Spleen (tissue), 11 donors: ENCODE measurements at regions not wholly inside any gene's neighbourhood (a gene's known extent, or its start where the extent isn't known, plus 50 kb on each side); places are given as distances from the start of the nearest gene placed in this dataset.

Source experiments
- DNase-seq: peaks from one replicate; pipeline ENCODE4 v3.0.0-alpha.2; 2020
- H3K27ac ChIP-seq, 8 donors: fragments of 200-600 bp; sonication (generic) in 7 of 8; 1 replicate in 4 of 8; 2 replicates in 4 of 8; pipeline versions ENCODE4 v1.5.0 to v1.8.0; 2016 to 2021; ENCODE audit warnings: inconsistent platforms in 4 of 8, mild to moderate bottlenecking in 4 of 8, moderate library complexity in 1 of 8
- H3K27me3 ChIP-seq, 7 donors: fragments of 200-600 bp; sonication (generic) in 6 of 7; replicated peaks in 1 of 7; 1 replicate in 4 of 7; 2 replicates in 3 of 7; pipeline versions ENCODE4 v1.5.0 to v1.8.0; 2016 to 2021; ENCODE audit warnings: inconsistent platforms in 3 of 7, mild to moderate bottlenecking in 1 of 7
- H3K36me3 ChIP-seq, 6 donors: fragments of 200-600 bp; sonication (generic) in 5 of 6; 1 replicate in 4 of 6; 2 replicates in 2 of 6; pipeline versions ENCODE4 v1.5.0 to v1.8.0; 2016 to 2021; ENCODE audit warnings: inconsistent platforms in 2 of 6
- H3K4me1 ChIP-seq, 6 donors: fragments of 200-600 bp; sonication (generic) in 5 of 6; 1 replicate in 3 of 6; 2 replicates in 3 of 6; pipeline versions ENCODE4 v1.5.0 to v1.8.0; 2016 to 2021; ENCODE audit warnings: inconsistent platforms in 3 of 6
- H3K4me3 ChIP-seq, 8 donors: fragments of 200-600 bp; sonication (generic) in 7 of 8; 1 replicate in 4 of 8; 2 replicates in 4 of 8; pipeline versions ENCODE4 v1.5.0 to v1.8.0; 2016 to 2021; ENCODE audit warnings: inconsistent platforms in 4 of 8, mild to moderate bottlenecking in 4 of 8, moderate library complexity in 2 of 8
- H3K9me3 ChIP-seq, 8 donors: fragments of 200-600 bp; sonication (generic) in 7 of 8; 1 replicate in 4 of 8; 2 replicates in 4 of 8; pipeline versions ENCODE4 v1.5.0 to v1.8.0; 2016 to 2021; ENCODE audit warnings: inconsistent platforms in 4 of 8
- POLR2A ChIP-seq, 3 donors: fragments of 450-650 bp; IDR thresholded peaks; one replicate each; pipeline ENCODE4 v1.5.1; 2017; ENCODE audit warnings: antibody characterized with exemption in 3 of 3, mild to moderate bottlenecking in 1 of 3
- POLR2AphosphoS5 ChIP-seq, 3 donors: sonication (generic); formaldehyde crosslinking; IDR thresholded peaks; one replicate each; pipeline ENCODE4 v1.5.1; 2017; ENCODE audit warnings: antibody characterized with exemption in 3 of 3
- WGBS, 5 donors: extraction: QIAGEN DNeasy Blood & Tissue Kit in 3 of 5; methylation state at CpG; one replicate each; pipeline versions ENCODE4 v1.1.5 to v1.1.7; 2013 to 2018; 5-methylcytosine and 5-hydroxymethylcytosine counted together
- intact Hi-C: fragments of 100-400 bp; cut with DNase I; formaldehyde crosslinking; loops from one replicate; pipeline ENCODE4 v1.15.0; 2023; ENCODE audit warnings: low total_unique reads
- TF ChIP-seq, protein P1 (sequence below), 11 experiments: fragments of 200-600 bp in 7 of 11; fragments of 450-650 bp in 4 of 11; sonication (generic) in 4 of 11; IDR thresholded peaks in 8 of 11; conservative IDR thresholded peaks in 3 of 11; 1 replicate in 7 of 11; 2 replicates in 4 of 11; pipeline versions ENCODE4 v1.4.0 to v1.8.0; 2016 to 2021; ENCODE audit warnings: antibody characterized with exemption in 11 of 11, inconsistent platforms in 4 of 11, mild to moderate bottlenecking in 1 of 11
- donor health status: healthy with polysubstance abuse.
- donor health status: DM: no; HTN: no; CAD: no; lungs with moderate emphysema.
- donor health status: DM: no; HTN: no; CAD: no.
- donor health status: Bipolar disorder and iron deficiency.
- donor health status: healthy.
- donor health status: DM: no; HTN: no; CAD: no.
- donor health status: DM: yes; HTN: yes; CAD: no.

DNA sequence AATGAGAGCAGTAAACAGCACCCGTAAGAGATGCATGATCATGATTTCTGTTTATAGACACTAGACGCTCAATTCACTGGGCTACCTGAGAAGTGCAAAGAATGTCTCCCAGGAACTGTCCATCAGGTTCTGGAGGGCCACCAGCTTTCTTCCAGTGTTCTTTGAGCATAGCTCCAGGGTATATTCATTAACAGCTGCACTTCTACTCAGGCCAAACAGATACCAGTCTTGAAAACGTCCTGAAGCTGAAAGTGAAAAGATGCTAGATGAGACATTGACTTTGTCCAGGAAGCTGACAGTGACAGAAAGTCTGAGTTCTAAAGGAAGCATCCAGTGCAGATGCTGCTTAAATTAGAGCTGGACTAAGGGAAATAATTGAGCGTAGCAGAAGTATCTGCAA lies 488.7 kb upstream of the TYRP1 start:
- Histone ChIP-seq H3K27ac (no peak overlapping the region), H3K4me3 (no peak overlapping the region), H3K9me3 (peaks cover 0 to 14% (median 0%) of the 10 kb centered on the region in 8 donors), H3K27me3 (no peaks in the 10 kb centered on the region), H3K4me1 (no peaks in the 10 kb centered on the region), H3K36me3 (no peaks in the 10 kb centered on the region)
- intact Hi-C loops = no loop called here
- DNase-seq = no peak
- no peak for TF ChIP-seq POLR2AphosphoS5 (IDR thresholded peaks at IDR 0.05)
- TF ChIP-seq, protein P1, sequence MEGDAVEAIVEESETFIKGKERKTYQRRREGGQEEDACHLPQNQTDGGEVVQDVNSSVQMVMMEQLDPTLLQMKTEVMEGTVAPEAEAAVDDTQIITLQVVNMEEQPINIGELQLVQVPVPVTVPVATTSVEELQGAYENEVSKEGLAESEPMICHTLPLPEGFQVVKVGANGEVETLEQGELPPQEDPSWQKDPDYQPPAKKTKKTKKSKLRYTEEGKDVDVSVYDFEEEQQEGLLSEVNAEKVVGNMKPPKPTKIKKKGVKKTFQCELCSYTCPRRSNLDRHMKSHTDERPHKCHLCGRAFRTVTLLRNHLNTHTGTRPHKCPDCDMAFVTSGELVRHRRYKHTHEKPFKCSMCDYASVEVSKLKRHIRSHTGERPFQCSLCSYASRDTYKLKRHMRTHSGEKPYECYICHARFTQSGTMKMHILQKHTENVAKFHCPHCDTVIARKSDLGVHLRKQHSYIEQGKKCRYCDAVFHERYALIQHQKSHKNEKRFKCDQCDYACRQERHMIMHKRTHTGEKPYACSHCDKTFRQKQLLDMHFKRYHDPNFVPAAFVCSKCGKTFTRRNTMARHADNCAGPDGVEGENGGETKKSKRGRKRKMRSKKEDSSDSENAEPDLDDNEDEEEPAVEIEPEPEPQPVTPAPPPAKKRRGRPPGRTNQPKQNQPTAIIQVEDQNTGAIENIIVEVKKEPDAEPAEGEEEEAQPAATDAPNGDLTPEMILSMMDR (IDR thresholded peaks at IDR 0.05 in 8 of 11, conservative IDR thresholded peaks at IDR 0.05 in 3 of 11) = no peak
- TF ChIP-seq POLR2A (IDR thresholded peaks at IDR 0.05) = no peak
- 66 to 72% (median 72%) methylated on average over 4 of the region's 4 CpGs for WGBS, 5 donors

DNA sequence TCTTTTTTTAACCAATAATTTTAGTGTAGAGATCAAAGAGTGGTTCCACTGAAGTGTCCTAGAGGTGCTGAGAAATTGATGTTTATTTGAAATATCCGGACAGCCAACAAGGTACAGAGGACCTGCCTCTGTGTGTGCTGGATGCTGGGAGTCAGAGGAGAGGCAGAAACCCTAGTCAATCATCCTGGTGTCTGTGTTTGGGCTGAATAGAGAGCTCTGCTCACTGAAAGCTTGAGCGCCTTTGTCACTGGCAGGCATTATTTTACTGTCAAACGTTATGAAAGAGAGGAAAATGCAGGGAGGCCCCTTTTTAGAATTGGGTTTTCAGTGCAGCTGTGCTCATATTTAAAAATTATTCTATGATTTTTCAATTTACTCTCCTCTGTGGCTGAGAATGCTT lies 480.3 kb upstream of the TYRP1 start:
- no peak for DNase-seq
- H3K4me3 ChIP-seq = no peak overlapping the region
- no peak for TF ChIP-seq POLR2AphosphoS5 (IDR thresholded peaks at IDR 0.05)
- TF ChIP-seq, protein P1 (IDR thresholded peaks at IDR 0.05 in 8 of 11, conservative IDR thresholded peaks at IDR 0.05 in 3 of 11) = no peak
- no peak for TF ChIP-seq POLR2A (IDR thresholded peaks at IDR 0.05)
- WGBS, 5 donors = 39 to 61% (median 50%) methylated on average over 3 of the region's 3 CpGs
- intact Hi-C loops = no loop called here
- H3K9me3 ChIP-seq = peaks cover 0 to 16% (median 7%) of the 10 kb centered on the region in 8 donors
- no peaks in the 10 kb centered on the region for H3K4me1 ChIP-seq
- no peak overlapping the region for H3K27ac ChIP-seq
- H3K36me3 ChIP-seq = no peaks in the 10 kb centered on the region
- H3K27me3 ChIP-seq = no peaks in the 10 kb centered on the region

GRCh38 chr9:12221470-12221869 lies 471.7 kb upstream of the TYRP1 start:
- TF ChIP-seq POLR2AphosphoS5 (IDR thresholded peaks at IDR 0.05) (no peak), POLR2A (IDR thresholded peaks at IDR 0.05) (no peak)
- TF ChIP-seq, protein P1 (IDR thresholded peaks at IDR 0.05 in 8 of 11, conservative IDR thresholded peaks at IDR 0.05 in 3 of 11) = no peak
- no peaks in the 10 kb centered on the region for H3K27me3 ChIP-seq
- peaks cover 0 to 7% (median 2%) of the 10 kb centered on the region in 8 donors for H3K9me3 ChIP-seq
- intact Hi-C loops = no loop called here
- H3K4me1 ChIP-seq = no peaks in the 10 kb centered on the region
- H3K27ac ChIP-seq = no peak overlapping the region
- no peak for DNase-seq
- H3K4me3 ChIP-seq = no peak overlapping the region
- no peaks in the 10 kb centered on the region for H3K36me3 ChIP-seq
- WGBS, 5 donors = 35 to 80% (median 69%) methylated on average over 1 of the region's 1 CpG

- Histone ChIP-seq H3K27ac (no peak overlapping the region), H3K9me3 (peaks cover 0 to 4% (median 0%) of the 10 kb centered on the region in 8 donors), H3K4me3 (no peak overlapping the region), H3K27me3 (no peaks in the 10 kb centered on the region), H3K4me1 (no peaks in the 10 kb centered on the region), H3K36me3 (no peaks in the 10 kb centered on the region)
- 63 to 74% (median 66%) methylated on average over 4 of the region's 4 CpGs for WGBS, 5 donors
- TF ChIP-seq, protein P1 (IDR thresholded peaks at IDR 0.05 in 8 of 11, conservative IDR thresholded peaks at IDR 0.05 in 3 of 11) = no peak
- DNase-seq = no peak
- intact Hi-C loops = no loop called here
Observed at GRCh38 chr9:12224449-12224848, 468.7 kb upstream of the TYRP1 start.
